ENCODE measurements at regions not wholly inside any gene's neighbourhood (a gene's known extent, or its start where the extent isn't known, plus 50 kb on each side); places are given as distances from the start of the nearest gene placed in this dataset.

DNA sequence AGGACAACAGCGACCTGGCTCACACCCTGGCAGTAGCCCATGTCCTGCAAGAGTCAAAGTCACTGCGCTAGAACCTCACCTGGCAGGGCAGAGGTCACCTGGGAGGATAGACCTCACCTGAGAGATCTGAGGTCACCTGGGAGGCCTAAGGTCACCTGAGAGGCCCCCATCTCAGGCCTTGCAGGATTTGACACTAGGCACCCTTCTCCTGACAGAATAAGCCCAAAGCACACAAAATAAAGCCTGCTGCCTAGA, 75.2 kb upstream of the SPTLC1 start:
- no peak overlapping the region for H3K4me3 ChIP-seq (replicated peaks; ENCODE audit: low read depth, low read length)
- DNase-seq (ENCODE audit: low read depth), result no peak
- TF ChIP-seq, protein P1, sequence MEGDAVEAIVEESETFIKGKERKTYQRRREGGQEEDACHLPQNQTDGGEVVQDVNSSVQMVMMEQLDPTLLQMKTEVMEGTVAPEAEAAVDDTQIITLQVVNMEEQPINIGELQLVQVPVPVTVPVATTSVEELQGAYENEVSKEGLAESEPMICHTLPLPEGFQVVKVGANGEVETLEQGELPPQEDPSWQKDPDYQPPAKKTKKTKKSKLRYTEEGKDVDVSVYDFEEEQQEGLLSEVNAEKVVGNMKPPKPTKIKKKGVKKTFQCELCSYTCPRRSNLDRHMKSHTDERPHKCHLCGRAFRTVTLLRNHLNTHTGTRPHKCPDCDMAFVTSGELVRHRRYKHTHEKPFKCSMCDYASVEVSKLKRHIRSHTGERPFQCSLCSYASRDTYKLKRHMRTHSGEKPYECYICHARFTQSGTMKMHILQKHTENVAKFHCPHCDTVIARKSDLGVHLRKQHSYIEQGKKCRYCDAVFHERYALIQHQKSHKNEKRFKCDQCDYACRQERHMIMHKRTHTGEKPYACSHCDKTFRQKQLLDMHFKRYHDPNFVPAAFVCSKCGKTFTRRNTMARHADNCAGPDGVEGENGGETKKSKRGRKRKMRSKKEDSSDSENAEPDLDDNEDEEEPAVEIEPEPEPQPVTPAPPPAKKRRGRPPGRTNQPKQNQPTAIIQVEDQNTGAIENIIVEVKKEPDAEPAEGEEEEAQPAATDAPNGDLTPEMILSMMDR (IDR thresholded peaks at IDR 0.05; ENCODE audit: low read length, missing control alignments), result no peak

DNA sequence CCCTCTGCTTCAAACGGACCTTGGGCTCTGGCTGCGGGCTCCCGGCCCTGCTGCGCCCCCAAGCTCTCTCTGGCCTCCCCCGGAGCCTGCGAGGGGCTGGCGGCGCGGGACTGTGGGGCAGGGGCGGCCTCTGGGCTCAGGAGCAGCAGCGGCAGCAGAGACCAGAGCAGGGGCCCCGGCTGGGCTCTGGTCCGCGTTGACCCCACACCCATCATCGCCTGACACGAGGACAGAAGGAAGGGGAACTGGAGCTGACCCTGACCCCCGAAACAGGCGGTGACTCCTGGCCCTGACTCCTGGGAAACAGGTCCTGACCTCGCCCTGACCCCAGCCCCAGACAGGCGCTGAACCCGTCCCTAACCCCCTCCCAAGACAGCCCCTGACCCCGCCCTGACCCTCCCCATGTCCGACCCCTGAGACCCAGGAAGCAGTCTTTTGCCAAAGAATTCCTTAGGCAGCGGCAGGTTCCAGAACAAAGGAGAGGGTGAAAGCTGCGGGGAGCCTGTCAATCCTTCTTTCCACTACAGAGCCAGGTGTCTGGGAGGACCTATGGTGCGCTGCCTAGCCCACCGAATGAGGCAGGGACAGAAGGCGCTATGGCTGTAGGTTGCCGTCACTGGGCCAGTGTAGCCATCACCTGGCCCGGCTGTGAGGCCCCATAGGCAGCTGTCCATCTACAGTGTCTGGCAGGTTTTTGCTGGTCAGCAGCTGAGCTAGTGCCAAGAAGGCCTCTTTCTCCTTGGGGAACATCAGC, 74.7 kb upstream of the SPTLC1 start:
- no peak overlapping the region for H3K4me3 ChIP-seq (replicated peaks; ENCODE audit: low read depth, low read length)
- TF ChIP-seq, protein P1 (IDR thresholded peaks at IDR 0.05; ENCODE audit: low read length, missing control alignments), result no peak
- no peak for DNase-seq (ENCODE audit: low read depth)

DNA sequence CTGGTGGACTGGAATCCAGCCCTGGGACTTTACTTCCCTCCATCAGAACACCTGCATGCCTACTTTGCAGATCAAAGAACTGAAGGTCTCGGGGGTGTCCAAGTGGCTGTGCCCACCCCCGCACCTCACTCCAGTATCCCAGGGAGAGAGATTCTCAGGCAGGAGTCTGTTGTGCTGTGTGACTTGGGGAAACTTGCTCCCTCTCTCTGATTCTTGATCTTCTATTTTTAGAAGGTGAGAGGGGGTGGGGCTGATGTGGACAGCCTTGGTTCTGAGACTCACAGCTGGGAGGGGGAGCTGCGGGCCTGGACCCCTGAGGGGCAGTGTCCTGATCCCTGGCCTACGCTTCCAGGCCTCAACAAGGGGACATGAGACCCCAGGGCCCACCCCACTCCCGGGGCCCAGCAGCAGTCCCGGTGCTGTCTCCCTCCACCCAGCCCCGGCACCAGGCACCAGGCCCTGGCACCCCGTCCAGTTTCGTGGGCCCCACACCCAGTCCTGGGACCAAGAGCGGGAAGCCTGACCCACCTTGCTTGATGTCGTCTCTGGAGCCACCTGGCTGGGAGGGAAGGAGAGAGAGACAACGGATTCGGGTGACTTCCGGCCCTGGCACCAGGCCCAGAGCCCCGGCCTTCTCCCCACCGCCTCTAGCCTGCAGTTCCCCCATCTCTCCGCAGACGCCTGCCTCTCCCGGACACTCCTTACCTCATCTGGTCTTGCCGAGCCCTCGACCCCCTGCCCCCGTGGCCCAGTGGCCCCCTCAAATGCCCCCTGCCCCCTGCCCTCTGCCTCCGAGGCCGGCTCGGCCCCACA, 74.0 kb upstream of the SPTLC1 start:
- no peak overlapping the region for H3K4me3 ChIP-seq (replicated peaks; ENCODE audit: low read depth, low read length)
- no peak for DNase-seq (ENCODE audit: low read depth)
- TF ChIP-seq, protein P1 (IDR thresholded peaks at IDR 0.05; ENCODE audit: low read length, missing control alignments), result no peak

DNA sequence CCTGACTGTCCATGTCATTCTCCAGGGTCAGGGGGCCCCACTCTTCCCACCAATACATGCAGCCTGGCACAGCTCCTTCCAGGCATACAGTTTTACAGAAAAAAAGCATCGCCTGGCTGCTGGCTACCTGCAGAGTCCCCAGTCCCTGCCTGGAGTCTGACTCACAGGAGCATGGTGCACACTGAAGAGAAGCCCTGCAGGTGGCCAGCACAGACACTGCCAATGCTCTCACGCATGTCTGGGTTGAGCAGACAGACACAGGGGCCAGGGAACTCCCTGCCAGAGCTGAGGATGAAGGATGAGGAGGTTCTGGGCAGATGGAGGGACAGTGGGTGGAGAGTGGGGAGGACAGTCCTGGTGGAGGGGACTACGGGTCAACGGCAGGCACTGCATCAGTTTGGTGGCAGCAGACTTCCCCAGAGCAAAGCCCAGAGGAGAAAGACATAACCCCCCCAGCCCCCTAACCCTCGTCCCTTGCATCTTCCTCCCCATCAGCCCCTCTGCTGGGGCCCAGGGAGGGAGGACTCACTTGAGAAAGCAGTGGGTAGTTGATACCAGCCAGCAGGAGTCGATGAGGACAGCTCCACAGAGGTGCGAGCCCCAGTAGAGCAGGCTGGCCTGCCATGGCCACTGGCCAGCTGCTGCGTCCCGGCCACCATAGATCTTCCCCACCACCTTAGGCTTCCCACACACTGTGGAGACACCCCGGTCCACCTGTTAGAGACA, 72.9 kb upstream of the SPTLC1 start:
- DNase-seq (ENCODE audit: low read depth), result no peak
- H3K4me3 ChIP-seq (replicated peaks; ENCODE audit: low read depth, low read length), result no peak overlapping the region
- TF ChIP-seq, protein P1 (IDR thresholded peaks at IDR 0.05; ENCODE audit: low read length, missing control alignments), result no peak

DNA sequence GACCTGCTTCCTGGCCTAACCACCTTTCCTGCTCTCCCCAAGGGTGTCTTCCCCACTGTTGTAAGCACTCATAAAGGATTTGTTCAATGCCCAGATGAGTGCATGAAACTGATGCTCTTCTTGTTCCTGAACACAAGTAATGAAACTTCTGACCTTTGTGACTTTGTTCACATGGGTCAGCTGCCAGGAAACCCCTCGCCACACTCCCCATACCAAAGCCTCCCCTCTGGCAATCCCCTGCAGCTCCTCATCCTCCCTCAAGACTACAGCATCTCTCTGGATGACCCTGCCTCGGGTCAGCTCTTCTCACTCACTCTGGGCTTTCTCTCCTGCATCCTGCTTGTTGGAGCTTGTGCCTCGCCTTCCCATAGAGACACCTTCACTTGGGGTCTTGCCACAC, 72.2 kb upstream of the SPTLC1 start:
- DNase-seq (ENCODE audit: low read depth), result no peak
- no peak overlapping the region for H3K4me3 ChIP-seq (replicated peaks; ENCODE audit: low read depth, low read length)
- TF ChIP-seq, protein P1 (IDR thresholded peaks at IDR 0.05; ENCODE audit: low read length, missing control alignments), result no peak

DNA sequence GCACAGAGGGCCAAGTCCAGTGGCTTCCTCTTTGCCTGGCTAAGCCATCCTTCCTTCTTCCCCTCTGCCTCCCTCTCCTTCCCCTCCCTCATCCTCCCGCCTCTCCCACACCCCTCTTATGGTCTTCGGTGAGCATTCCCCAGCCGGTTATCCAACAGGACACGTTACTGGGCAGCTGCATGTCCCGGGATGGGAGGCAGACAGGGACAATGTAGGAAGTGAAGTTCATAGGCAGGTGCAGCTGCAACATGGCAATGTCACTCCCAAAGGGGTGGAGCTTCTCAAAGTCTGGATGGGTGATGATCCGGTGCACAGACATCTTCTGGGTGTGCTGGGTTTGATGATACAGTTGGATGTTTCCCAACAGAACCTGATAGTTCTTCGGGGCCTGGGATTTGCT, 71.4 kb upstream of the SPTLC1 start:
- no peak for DNase-seq (ENCODE audit: low read depth)
- TF ChIP-seq, protein P1 (IDR thresholded peaks at IDR 0.05; ENCODE audit: low read length, missing control alignments), result no peak
- H3K4me3 ChIP-seq (replicated peaks; ENCODE audit: low read depth, low read length), result no peak overlapping the region

Data from fibroblast of pulmonary artery (primary cell).